ENCODE measurements at regions not wholly inside any gene's neighbourhood (a gene's known extent, or its start where the extent isn't known, plus 50 kb on each side); places are given as distances from the start of the nearest gene placed in this dataset.

DNA sequence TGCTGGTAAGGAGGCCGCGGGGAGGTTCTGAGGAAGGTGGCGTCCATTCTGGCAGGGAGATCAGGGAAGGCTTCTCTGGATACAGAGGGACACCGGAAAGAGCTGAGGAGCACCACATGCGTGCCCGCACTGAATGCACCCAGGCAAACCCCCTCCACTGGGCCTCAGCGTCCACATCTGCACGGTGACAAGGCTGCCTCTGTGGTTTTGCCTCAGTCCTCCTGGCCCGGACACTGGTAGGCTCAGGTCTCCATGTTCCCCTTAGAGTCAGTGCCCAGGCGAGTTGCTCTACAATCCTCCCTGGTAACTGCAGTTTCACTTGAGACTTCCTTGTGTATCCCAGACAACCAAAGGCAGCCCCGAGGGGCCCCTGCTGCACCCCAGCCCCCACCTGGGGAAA lies 173.3 kb downstream of the MELK start:
- intact Hi-C loops (cut with DNase I) = no loop called here
- Histone ChIP-seq H3K27me3 (peaks cover 0 to 85% (median 0%) of the 10 kb centered on the region in 4 donors), H3K4me3 (no peak overlapping the region), H3K9me3 (no peaks in the 10 kb centered on the region), H3K27ac (no peak overlapping the region), H3K36me3 (no peaks in the 10 kb centered on the region), H3K4me1 (no peaks in the 10 kb centered on the region)
- DNase-seq = no peak
- 81 to 88% methylated on average over 8 to 9 of the region's 11 CpGs for WGBS, 2 donors
- TF ChIP-seq POLR2A (IDR thresholded peaks at IDR 0.05) (no peak), CTCF (IDR thresholded peaks at IDR 0.05) (no peak)

- TF ChIP-seq POLR2A (IDR thresholded peaks at IDR 0.05) = no peak
- no peak for TF ChIP-seq CTCF (IDR thresholded peaks at IDR 0.05)
- 51 to 54% methylated on average over 3 of the region's 3 CpGs for WGBS, 2 donors
- H3K36me3 ChIP-seq = no peaks in the 10 kb centered on the region
- H3K9me3 ChIP-seq = no peaks in the 10 kb centered on the region
- H3K4me1 ChIP-seq = no peaks in the 10 kb centered on the region
- no peak for DNase-seq
- H3K27ac ChIP-seq = no peak overlapping the region
- H3K4me3 ChIP-seq = no peak overlapping the region
- peaks cover 0 to 82% (median 0%) of the 10 kb centered on the region in 4 donors for H3K27me3 ChIP-seq
- intact Hi-C loops (cut with DNase I) = no loop called here
These were observed 173.7 kb downstream of the MELK start for GRCh38 chr9:36746415-36746814.

DNA sequence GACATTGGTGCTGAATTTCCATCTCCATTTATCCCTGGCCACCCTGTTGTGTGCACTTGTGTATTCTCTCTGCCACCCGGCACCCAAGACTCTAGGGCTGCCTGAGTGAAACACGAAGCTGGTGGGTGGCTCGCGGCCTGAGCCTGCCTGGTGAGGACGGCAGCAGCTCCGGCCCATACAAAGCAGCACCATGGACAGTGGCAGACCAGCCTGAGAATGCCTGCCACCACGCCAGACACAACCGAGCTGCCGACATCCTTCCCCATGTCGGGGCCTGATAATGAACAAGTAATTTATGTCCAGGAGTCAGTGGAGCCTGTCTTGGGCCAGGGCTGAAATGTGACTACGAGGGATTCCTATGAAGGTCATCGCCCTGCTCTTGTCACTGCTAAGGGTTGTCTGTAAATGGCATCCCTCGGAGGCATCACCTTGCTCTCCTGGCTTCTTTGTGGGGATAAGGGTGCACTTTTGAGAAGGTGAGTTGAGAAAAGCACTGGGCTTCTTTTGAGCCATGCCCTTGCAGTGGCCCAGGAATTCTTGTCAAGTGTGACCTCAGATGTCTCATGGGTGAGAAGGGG lies 175.7 kb downstream of the MELK start:
- H3K4me3 ChIP-seq = no peak overlapping the region
- H3K27me3 ChIP-seq = peaks cover 0 to 78% (median 0%) of the 10 kb centered on the region in 4 donors
- TF ChIP-seq CTCF (IDR thresholded peaks at IDR 0.05) = no peak
- no peak for TF ChIP-seq POLR2A (IDR thresholded peaks at IDR 0.05)
- no peak overlapping the region for H3K27ac ChIP-seq
- H3K9me3 ChIP-seq = no peaks in the 10 kb centered on the region
- intact Hi-C loops (cut with DNase I) = no loop called here
- DNase-seq = no peak
- H3K36me3 ChIP-seq = no peaks in the 10 kb centered on the region
- no peaks in the 10 kb centered on the region for H3K4me1 ChIP-seq
- WGBS, 2 donors = 60 to 64% methylated on average over 1 to 3 of the region's 13 CpGs

- TF ChIP-seq POLR2A (IDR thresholded peaks at IDR 0.05) (no peak), CTCF (IDR thresholded peaks at IDR 0.05) (no peak)
- no peak overlapping the region for H3K27ac ChIP-seq
- intact Hi-C loops (cut with DNase I) = no loop called here
- peaks cover 0 to 77% (median 0%) of the 10 kb centered on the region in 4 donors for H3K27me3 ChIP-seq
- H3K4me3 ChIP-seq = no peak overlapping the region
- no peaks in the 10 kb centered on the region for H3K36me3 ChIP-seq
- no peak for DNase-seq
- no peaks in the 10 kb centered on the region for H3K9me3 ChIP-seq
- no peaks in the 10 kb centered on the region for H3K4me1 ChIP-seq
- 40 to 67% methylated on average over 1 to 2 of the region's 2 CpGs for WGBS, 2 donors
These were observed 176.8 kb downstream of the MELK start for GRCh38 chr9:36749461-36749860.

DNA sequence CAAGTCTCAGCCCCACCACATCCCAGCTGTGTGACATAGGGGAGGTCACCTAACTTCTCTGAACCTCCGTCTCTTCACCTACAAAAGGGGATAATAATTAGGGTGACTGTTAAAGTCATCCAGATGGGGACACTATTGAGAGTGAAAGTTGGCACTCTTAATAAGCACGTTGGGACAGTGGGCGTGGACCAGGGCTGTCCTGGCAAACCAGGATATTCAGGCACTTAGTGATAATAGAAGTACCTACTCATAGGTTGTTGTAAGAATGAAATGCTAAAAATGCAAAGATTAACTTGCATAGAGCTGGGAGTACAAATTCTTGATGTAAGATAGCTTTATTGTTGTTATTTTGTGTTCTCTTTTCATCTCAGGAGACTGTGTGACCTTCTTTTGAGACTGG lies 177.9 kb downstream of the MELK start:
- no peaks in the 10 kb centered on the region for H3K36me3 ChIP-seq
- H3K9me3 ChIP-seq = no peaks in the 10 kb centered on the region
- TF ChIP-seq POLR2A (IDR thresholded peaks at IDR 0.05) = no peak
- TF ChIP-seq CTCF (IDR thresholded peaks at IDR 0.05) = no peak
- peaks cover 0 to 83% (median 0%) of the 10 kb centered on the region in 4 donors for H3K27me3 ChIP-seq
- DNase-seq = no peak
- 58 to 77% methylated on average over 2 to 3 of the region's 3 CpGs for WGBS, 2 donors
- H3K4me3 ChIP-seq = no peak overlapping the region
- no peak overlapping the region for H3K27ac ChIP-seq
- intact Hi-C loops (cut with DNase I) = no loop called here
- no peaks in the 10 kb centered on the region for H3K4me1 ChIP-seq

Measured in esophagus squamous epithelium (tissue), 5 donors.